ENCODE measurements at regions not wholly inside any gene's neighbourhood (a gene's known extent, or its start where the extent isn't known, plus 50 kb on each side); places are given as distances from the start of the nearest gene placed in this dataset.

DNA sequence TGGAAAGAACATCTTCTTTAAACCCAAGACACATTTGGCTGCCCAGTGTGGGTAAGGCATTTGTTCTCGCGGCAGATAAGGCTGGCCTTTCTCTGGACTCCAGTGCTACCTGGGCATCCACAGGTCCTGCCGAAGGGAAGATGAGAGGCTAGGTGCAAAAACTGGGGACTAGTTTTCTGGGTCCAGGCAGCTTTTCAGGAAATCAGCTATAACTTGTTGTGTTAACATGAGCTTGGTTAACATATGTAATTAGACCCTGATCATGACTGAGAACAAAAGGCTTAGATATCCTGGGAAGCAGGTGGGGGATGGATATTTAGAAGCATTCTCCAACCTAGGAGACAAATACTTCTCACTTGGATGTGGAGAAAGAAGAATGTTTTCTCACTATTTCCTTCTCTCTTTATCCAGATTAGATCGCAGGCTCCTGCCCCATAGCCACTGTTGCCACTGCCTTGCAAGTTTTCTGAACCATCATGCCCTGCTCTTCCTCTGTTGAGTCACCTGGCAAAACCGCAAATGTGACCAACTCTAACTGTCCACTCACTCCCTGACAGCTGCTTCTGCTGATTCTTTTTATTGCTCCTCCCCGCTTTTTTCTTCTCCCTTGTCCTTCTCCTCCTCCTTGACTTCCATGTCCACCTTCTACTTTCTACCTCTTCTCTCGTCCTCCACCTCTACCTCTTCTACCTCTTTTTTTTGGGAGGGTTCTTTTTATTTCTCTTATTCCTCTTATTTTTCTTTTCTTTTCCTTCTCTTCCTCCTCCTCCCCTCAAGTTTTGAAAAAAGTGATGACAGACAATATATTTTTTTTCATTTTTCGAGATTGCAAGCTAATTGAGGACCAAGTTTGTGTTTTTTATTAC, 258.1 kb downstream of the UTRN start:
- Histone ChIP-seq H3K36me3 (no peaks in the 10 kb centered on the region), H3K4me1 (no peaks in the 10 kb centered on the region; the same call in 1 of the 2 replicates)
- TF ChIP-seq, protein P1, sequence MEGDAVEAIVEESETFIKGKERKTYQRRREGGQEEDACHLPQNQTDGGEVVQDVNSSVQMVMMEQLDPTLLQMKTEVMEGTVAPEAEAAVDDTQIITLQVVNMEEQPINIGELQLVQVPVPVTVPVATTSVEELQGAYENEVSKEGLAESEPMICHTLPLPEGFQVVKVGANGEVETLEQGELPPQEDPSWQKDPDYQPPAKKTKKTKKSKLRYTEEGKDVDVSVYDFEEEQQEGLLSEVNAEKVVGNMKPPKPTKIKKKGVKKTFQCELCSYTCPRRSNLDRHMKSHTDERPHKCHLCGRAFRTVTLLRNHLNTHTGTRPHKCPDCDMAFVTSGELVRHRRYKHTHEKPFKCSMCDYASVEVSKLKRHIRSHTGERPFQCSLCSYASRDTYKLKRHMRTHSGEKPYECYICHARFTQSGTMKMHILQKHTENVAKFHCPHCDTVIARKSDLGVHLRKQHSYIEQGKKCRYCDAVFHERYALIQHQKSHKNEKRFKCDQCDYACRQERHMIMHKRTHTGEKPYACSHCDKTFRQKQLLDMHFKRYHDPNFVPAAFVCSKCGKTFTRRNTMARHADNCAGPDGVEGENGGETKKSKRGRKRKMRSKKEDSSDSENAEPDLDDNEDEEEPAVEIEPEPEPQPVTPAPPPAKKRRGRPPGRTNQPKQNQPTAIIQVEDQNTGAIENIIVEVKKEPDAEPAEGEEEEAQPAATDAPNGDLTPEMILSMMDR (IDR thresholded peaks at IDR 0.05; ENCODE audit: low read depth, low read length), result no peak

DNA sequence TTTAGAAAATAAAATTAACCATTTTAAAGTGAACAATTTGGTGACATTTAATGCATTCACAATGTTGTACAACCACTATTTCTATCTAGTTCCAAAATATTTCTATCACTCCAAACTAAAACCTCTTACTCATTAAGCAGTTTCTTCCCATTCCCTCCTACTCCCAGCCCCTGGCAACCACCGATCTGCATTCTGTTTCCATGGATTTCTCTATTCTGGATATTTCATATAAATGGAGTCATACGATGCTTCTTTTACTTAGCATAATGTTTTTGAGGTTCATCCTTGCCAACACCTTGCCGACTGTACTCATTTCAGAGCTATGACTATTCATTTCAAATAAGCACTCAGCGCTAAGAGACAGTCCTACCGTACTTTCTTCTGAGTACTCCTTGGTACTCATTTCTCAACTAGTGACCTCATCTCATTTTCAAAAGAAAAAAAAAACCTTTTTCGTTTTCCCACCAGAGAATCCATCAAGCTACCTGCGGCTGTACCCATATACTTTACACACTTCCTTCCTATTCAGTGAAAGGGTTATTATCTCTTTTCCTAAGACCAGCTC, 259.2 kb downstream of the UTRN start:
- TF ChIP-seq, protein P1 (IDR thresholded peaks at IDR 0.05; ENCODE audit: low read depth, low read length), result no peak
- no peaks in the 10 kb centered on the region for H3K9me3 ChIP-seq
- no peak overlapping the region for H3K4me3 ChIP-seq (ENCODE audit: low read depth, low read length)
- no peaks in the 10 kb centered on the region for H3K36me3 ChIP-seq
- DNase-seq, result no peak
- no peaks in the 10 kb centered on the region for H3K27me3 ChIP-seq
- H3K4me1 ChIP-seq, result no peaks in the 10 kb centered on the region; the same call in none of the 2 replicates

More for the DNA sequence above, 258.1 kb downstream of the UTRN start:
- Histone ChIP-seq H3K9me3 (no peaks in the 10 kb centered on the region), H3K27me3 (no peaks in the 10 kb centered on the region), H3K4me3 (ENCODE audit: low read depth, low read length) (no peak overlapping the region)
- no peak for DNase-seq

GRCh38 chr6:144546807-144547206, 261.7 kb downstream of the UTRN start:
- H3K36me3 ChIP-seq, result no peaks in the 10 kb centered on the region

GRCh38 chr6:144547409-144547808, 262.3 kb downstream of the UTRN start:
- H3K36me3 ChIP-seq, result no peaks in the 10 kb centered on the region
- H3K4me1 ChIP-seq, result no peaks in the 10 kb centered on the region; the same call in none of the 2 replicates
- H3K4me3 ChIP-seq (ENCODE audit: low read depth, low read length), result no peak overlapping the region
- no peak for DNase-seq
- H3K27me3 ChIP-seq, result no peaks in the 10 kb centered on the region
- H3K9me3 ChIP-seq, result no peaks in the 10 kb centered on the region
- TF ChIP-seq, protein P1 (IDR thresholded peaks at IDR 0.05; ENCODE audit: low read depth, low read length), result no peak

More at GRCh38 chr6:144546807-144547206, 261.7 kb downstream of the UTRN start:
- DNase-seq, result no peak
- H3K27me3 ChIP-seq, result no peaks in the 10 kb centered on the region
- no peak overlapping the region for H3K4me3 ChIP-seq (ENCODE audit: low read depth, low read length)
- H3K9me3 ChIP-seq, result no peaks in the 10 kb centered on the region
- TF ChIP-seq, protein P1 (IDR thresholded peaks at IDR 0.05; ENCODE audit: low read depth, low read length), result no peak
- no peaks in the 10 kb centered on the region; the same call in none of the 2 replicates for H3K4me1 ChIP-seq

GRCh38 chr6:144548536-144548935, 263.4 kb downstream of the UTRN start:
- peak overlapping the region; percentile 49 for H3K4me3 ChIP-seq (ENCODE audit: low read depth, low read length)
- H3K4me1 ChIP-seq, result no peaks in the 10 kb centered on the region; the same call in none of the 2 replicates
- H3K36me3 ChIP-seq, result no peaks in the 10 kb centered on the region
- DNase-seq, result no peak
- H3K27me3 ChIP-seq, result no peaks in the 10 kb centered on the region
- no peaks in the 10 kb centered on the region for H3K9me3 ChIP-seq
- TF ChIP-seq, protein P1 (IDR thresholded peaks at IDR 0.05; ENCODE audit: low read depth, low read length), result peak; percentile 68
